Endodermal cell (in vitro differentiated cells): ENCODE measurements at regions not wholly inside any gene's neighbourhood (a gene's known extent, or its start where the extent isn't known, plus 50 kb on each side); places are given as distances from the start of the nearest gene placed in this dataset.
"Not testable (repeated sequence)": the region's sequence is repeated elsewhere in the genome, so short reads cannot be mapped to it uniquely, and the experiment has no call there.

ENCODE experiments used
- DNase-seq: peaks from one replicate; pipeline ENCODE4 v3.0.0-alpha.2; 2017
- H3K27ac ChIP-seq: 2 replicates; pipeline ENCODE4 v1.5.1; 2013; ENCODE audit warnings: mild to moderate bottlenecking, low read depth, low read length, moderate library complexity
- H3K27me3 ChIP-seq: 2 replicates; pipeline ENCODE4 v1.6.1; 2013; ENCODE audit warnings: mild to moderate bottlenecking, low read length, moderate library complexity; ENCODE audit not compliant: insufficient read depth, control insufficient read depth, poor library complexity, severe bottlenecking
- H3K36me3 ChIP-seq: 2 replicates; pipeline ENCODE4 v1.7.0; 2013; ENCODE audit warnings: mild to moderate bottlenecking, low read length, moderate library complexity; ENCODE audit not compliant: control insufficient read depth, insufficient read depth
- H3K4me1 ChIP-seq: one replicate; pipeline ENCODE4 v1.7.0; 2013; ENCODE audit warnings: low read length; ENCODE audit not compliant: control insufficient read depth, insufficient read depth
- H3K4me3 ChIP-seq: 2 replicates; pipeline ENCODE4 v1.5.1; 2013; ENCODE audit warnings: mild to moderate bottlenecking, low read length, moderate library complexity
- H3K9ac ChIP-seq: 2 replicates; pipeline ENCODE4 v1.6.1; 2013; ENCODE audit warnings: mild to moderate bottlenecking, low read length, moderate library complexity; ENCODE audit not compliant: poor library complexity, severe bottlenecking; ENCODE audit errors: extremely low read depth
- H3K9me3 ChIP-seq: 2 replicates; pipeline ENCODE4 v1.6.1; 2013; ENCODE audit warnings: mild to moderate bottlenecking, low read length, moderate library complexity; ENCODE audit not compliant: control insufficient read depth
- H3K27ac Mint-ChIP-seq: 2 replicates; pipeline ENCODE4 v1.8.0; 2020; ENCODE audit warnings: mixed read lengths
- H3K27me3 Mint-ChIP-seq: 2 replicates; pipeline ENCODE4 v1.8.0; 2021; ENCODE audit warnings: mild to moderate bottlenecking, mixed read lengths; ENCODE audit not compliant: insufficient read depth
- H3K36me3 Mint-ChIP-seq: 2 replicates; pipeline ENCODE4 v1.8.0; 2020; ENCODE audit warnings: low read depth, mixed read lengths
- H3K4me1 Mint-ChIP-seq: 2 replicates; pipeline ENCODE4 v1.8.0; 2020; ENCODE audit warnings: mixed read lengths
- H3K4me3 Mint-ChIP-seq: 2 replicates; pipeline ENCODE4 v1.8.0; 2020; ENCODE audit warnings: mild to moderate bottlenecking, moderate library complexity, mixed read lengths
- H3K9me3 Mint-ChIP-seq: 2 replicates; pipeline ENCODE4 v1.8.0; 2020; ENCODE audit warnings: mild to moderate bottlenecking, mixed read lengths
- WGBS, 2 experiments: methylation state at CpG; one replicate each; pipeline versions ENCODE4 v1.1.5 to v1.1.7; 2013; ENCODE audit warnings: missing lambda C conversion rate in 2 of 2, mixed read lengths in 1 of 2; ENCODE audit not compliant: insufficient coverage in 1 of 2, insufficient read length in 1 of 2; 5-methylcytosine and 5-hydroxymethylcytosine counted together
- TF ChIP-seq, protein P1 (sequence below): fragments of 200-600 bp; sonication (generic); conservative IDR thresholded peaks from 2 replicates; pipeline ENCODE4 v1.5.0; 2021; ENCODE audit warnings: antibody characterized with exemption, mild to moderate bottlenecking

DNA sequence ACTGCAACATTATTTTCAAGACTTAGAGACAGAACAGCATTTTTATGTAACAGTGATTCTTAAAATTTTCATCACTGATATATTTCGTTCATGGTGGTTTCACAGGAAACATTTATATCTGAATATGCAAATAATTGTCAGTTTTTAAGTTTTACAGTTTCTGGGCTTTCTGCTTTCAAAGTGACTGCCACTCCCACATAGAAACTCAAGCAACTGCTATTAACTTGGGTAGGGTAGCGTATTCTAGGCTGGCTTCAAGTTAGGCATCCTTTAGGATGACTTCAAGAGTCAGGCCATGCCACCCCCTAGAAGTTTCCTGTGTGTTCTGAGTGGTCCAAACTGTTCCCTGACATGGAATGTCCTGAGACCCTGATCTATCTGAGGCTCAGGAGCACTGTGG is 123.6 kb upstream of the TSPAN8 start:
- Mint-ChIP-seq H3K36me3 (no peaks in the 10 kb centered on the region), H3K27me3 (no peaks in the 10 kb centered on the region), H3K9me3 (peaks cover 2% of the 10 kb centered on the region), H3K4me1 (peaks cover 10% of the 10 kb centered on the region), H3K4me3 (no peak overlapping the region), H3K27ac (no peak overlapping the region)
- Histone ChIP-seq H3K4me3 (no peak overlapping the region), H3K27ac (no peak overlapping the region), H3K27me3 (no peaks in the 10 kb centered on the region), H3K9ac (no peak overlapping the region), H3K4me1 (no peaks in the 10 kb centered on the region), H3K9me3 (no peaks in the 10 kb centered on the region), H3K36me3 (no peaks in the 10 kb centered on the region)
- DNase-seq, result no peak
- TF ChIP-seq, protein P1, sequence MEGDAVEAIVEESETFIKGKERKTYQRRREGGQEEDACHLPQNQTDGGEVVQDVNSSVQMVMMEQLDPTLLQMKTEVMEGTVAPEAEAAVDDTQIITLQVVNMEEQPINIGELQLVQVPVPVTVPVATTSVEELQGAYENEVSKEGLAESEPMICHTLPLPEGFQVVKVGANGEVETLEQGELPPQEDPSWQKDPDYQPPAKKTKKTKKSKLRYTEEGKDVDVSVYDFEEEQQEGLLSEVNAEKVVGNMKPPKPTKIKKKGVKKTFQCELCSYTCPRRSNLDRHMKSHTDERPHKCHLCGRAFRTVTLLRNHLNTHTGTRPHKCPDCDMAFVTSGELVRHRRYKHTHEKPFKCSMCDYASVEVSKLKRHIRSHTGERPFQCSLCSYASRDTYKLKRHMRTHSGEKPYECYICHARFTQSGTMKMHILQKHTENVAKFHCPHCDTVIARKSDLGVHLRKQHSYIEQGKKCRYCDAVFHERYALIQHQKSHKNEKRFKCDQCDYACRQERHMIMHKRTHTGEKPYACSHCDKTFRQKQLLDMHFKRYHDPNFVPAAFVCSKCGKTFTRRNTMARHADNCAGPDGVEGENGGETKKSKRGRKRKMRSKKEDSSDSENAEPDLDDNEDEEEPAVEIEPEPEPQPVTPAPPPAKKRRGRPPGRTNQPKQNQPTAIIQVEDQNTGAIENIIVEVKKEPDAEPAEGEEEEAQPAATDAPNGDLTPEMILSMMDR, result no peak
- WGBS, 2 experiments, result 88 to 100% methylated on average over 1 to 2 of the region's 2 CpGs

DNA sequence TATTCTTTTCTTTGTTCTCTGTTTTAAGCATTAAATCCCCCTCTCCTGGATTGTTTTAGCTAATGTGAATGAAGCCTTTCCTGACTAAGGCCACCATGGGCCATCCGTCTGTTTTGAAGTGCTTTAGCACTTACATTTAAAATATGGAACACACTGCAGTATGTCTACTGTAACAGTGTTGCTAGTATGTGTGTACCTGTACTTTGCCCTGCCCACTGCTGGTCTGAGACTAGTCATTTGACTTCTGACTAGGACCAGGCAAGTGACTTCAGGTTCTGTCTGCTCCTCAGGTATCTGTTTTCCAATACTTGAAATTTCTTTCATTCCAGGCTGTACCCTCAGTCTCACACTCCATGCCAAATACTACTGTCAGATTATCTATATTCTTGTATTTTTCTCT is 120.1 kb upstream of the TSPAN8 start:
- H3K9me3 Mint-ChIP-seq, result no peaks in the 10 kb centered on the region
- no peaks in the 10 kb centered on the region for H3K36me3 Mint-ChIP-seq
- no peak for DNase-seq
- peaks cover 10% of the 10 kb centered on the region for H3K4me1 Mint-ChIP-seq
- Histone ChIP-seq H3K27ac (no peak overlapping the region), H3K4me1 (no peaks in the 10 kb centered on the region), H3K9ac (no peak overlapping the region), H3K36me3 (no peaks in the 10 kb centered on the region), H3K9me3 (no peaks in the 10 kb centered on the region), H3K4me3 (no peak overlapping the region), H3K27me3 (no peaks in the 10 kb centered on the region)
- TF ChIP-seq, protein P1, result no peak
- H3K4me3 Mint-ChIP-seq, result no peak overlapping the region
- H3K27me3 Mint-ChIP-seq, result no peaks in the 10 kb centered on the region
- no peak overlapping the region for H3K27ac Mint-ChIP-seq
- WGBS, 2 experiments, result 88% methylated on average over 1 of the region's 1 CpG; no CpG with 5 or more reads in 1 of the 2 experiments

DNA sequence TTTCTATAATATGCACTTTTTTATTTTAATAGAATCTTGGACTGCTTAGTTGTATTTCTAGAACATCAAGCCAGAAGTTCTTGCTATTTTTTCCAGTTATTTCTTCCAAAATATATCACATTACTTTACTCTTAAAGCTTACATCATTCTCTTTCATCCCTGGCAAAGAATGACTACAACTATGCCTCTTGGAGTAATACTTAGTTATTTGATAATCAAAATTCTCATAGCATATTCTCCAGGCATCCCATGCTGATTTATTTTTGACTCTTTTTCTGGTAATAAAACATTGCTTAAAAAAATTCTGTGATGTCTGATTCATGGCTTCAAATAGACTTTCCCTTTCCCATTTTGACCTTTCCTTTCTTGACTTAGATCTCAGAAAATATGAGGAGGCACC is 118.7 kb upstream of the TSPAN8 start:
- Histone ChIP-seq H3K27ac (no peak overlapping the region), H3K4me1 (no peaks in the 10 kb centered on the region), H3K36me3 (no peaks in the 10 kb centered on the region), H3K9me3 (no peaks in the 10 kb centered on the region), H3K9ac (no peak overlapping the region), H3K4me3 (no peak overlapping the region), H3K27me3 (no peaks in the 10 kb centered on the region)
- Mint-ChIP-seq H3K4me1 (peaks cover under 1% of the 10 kb centered on the region), H3K36me3 (no peaks in the 10 kb centered on the region), H3K9me3 (no peaks in the 10 kb centered on the region), H3K27me3 (no peaks in the 10 kb centered on the region), H3K27ac (no peak overlapping the region), H3K4me3 (no peak overlapping the region)
- TF ChIP-seq, protein P1, result no peak
- DNase-seq, result no peak

DNA sequence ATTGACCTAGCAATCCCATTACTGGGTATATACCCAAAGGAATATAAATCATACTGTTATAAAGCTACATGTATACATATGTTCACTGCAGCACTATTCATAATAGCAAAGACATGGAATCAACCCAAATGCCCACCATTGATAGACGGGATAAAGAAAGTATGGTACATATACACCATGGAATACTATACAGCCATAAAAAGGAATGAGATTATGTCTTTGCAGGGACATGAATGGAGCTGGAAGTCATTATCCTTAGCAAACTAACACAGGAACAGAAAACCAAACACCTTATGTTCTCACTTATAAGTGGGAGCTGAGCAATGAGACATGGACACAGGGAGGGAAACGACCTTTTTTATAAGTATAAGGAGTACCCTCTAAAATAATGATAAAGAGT is 113.0 kb upstream of the TSPAN8 start:
- not testable (repeated sequence) for H3K9me3 Mint-ChIP-seq, H3K4me3 Mint-ChIP-seq
- 100% methylated on average over 1 of the region's 2 CpGs; no CpG with 5 or more reads in 1 of the 2 experiments for WGBS, 2 experiments

More for the DNA sequence above, 113.0 kb upstream of the TSPAN8 start:
- not testable (repeated sequence) for H3K4me1 Mint-ChIP-seq, H3K36me3 ChIP-seq, H3K9ac ChIP-seq, DNase-seq, H3K27me3 ChIP-seq, H3K4me3 ChIP-seq, H3K27me3 Mint-ChIP-seq, H3K9me3 ChIP-seq, H3K27ac Mint-ChIP-seq, H3K4me1 ChIP-seq, H3K36me3 Mint-ChIP-seq, H3K27ac ChIP-seq
